ENCODE measurements at regions not wholly inside any gene's neighbourhood (a gene's known extent, or its start where the extent isn't known, plus 50 kb on each side); places are given as distances from the start of the nearest gene placed in this dataset.

GRCh38 chr13:73224703-73225102 is 165.9 kb downstream of the KLF5 start:
- Histone ChIP-seq H3K27ac (no peak overlapping the region), H3K4me1 (replicated peaks in 1 of 2) (peaks cover 0 to 4% of the 10 kb centered on the region in 2 donors), H3K4me3 (no peak overlapping the region)
- in situ Hi-C loops (cut with MboI; ENCODE audit: low pct_unique_long_range_greater_than_20kb in 2 of 9, low sequenced_read_pairs in 9 of 9, unreplicated experiment in 9 of 9) = no loop called here
- 0 to 63% (median 0%) methylated on average over 1 of the region's 1 CpG; no CpG with 5 or more reads in 3 of the 10 experiments for whole genome bisulfite sequencing, 10 experiments
- ATAC-seq (replicated peaks in 6 of 8) = no peak

- Histone ChIP-seq H3K4me1 (replicated peaks in 1 of 2) (peaks cover 0 to 4% of the 10 kb centered on the region in 2 donors), H3K27ac (no peak overlapping the region), H3K4me3 (no peak overlapping the region)
- ATAC-seq (replicated peaks in 6 of 8) = no peak
- in situ Hi-C loops (cut with MboI; ENCODE audit: low pct_unique_long_range_greater_than_20kb in 2 of 9, low sequenced_read_pairs in 9 of 9, unreplicated experiment in 9 of 9) = no loop called here
- 43 to 100% (median 72%) methylated on average over 1 to 3 of the region's 5 CpGs for WGBS, 10 experiments
These were observed 164.6 kb downstream of the KLF5 start for GRCh38 chr13:73223372-73223781.

- no peak overlapping the region for H3K4me3 ChIP-seq
- WGBS, 10 experiments = 29 to 100% (median 92%) methylated on average over 1 to 5 of the region's 6 CpGs; no CpG with 5 or more reads in 4 of the 10 experiments
- in situ Hi-C loops (cut with MboI; ENCODE audit: low pct_unique_long_range_greater_than_20kb in 2 of 9, low sequenced_read_pairs in 9 of 9, unreplicated experiment in 9 of 9) = no loop called here
- no peak for ATAC-seq (replicated peaks in 6 of 8)
- peaks cover 0 to 4% of the 10 kb centered on the region in 2 donors for H3K4me1 ChIP-seq (replicated peaks in 1 of 2)
- no peak overlapping the region for H3K27ac ChIP-seq
These were observed 164.0 kb downstream of the KLF5 start for GRCh38 chr13:73222627-73223305.

- peaks cover 0 to 4% of the 10 kb centered on the region in 2 donors for H3K4me1 ChIP-seq (replicated peaks in 1 of 2)
- no peak overlapping the region for H3K4me3 ChIP-seq
- H3K27ac ChIP-seq = peak overlapping the region in 1 of 2 donors; percentile 25
- ATAC-seq (replicated peaks in 6 of 8) = peak in 5 of 8 experiments; percentile 85 to 95 (median 91)
- WGBS, 10 experiments = 0 to 100% (median 64%) methylated on average over 1 to 7 of the region's 8 CpGs; no CpG with 5 or more reads in 1 of the 10 experiments
- in situ Hi-C loops (cut with MboI; ENCODE audit: low pct_unique_long_range_greater_than_20kb in 2 of 9, low sequenced_read_pairs in 9 of 9, unreplicated experiment in 9 of 9) = no loop called here
These were observed 162.3 kb downstream of the KLF5 start for GRCh38 chr13:73220966-73221720.

- WGBS, 10 experiments = 40 to 100% (median 65%) methylated on average over 1 of the region's 1 CpG; no CpG with 5 or more reads in 4 of the 10 experiments
- no peak for ATAC-seq (replicated peaks in 6 of 8)
- no peak overlapping the region for H3K27ac ChIP-seq
- in situ Hi-C loops (cut with MboI; ENCODE audit: low pct_unique_long_range_greater_than_20kb in 2 of 9, low sequenced_read_pairs in 9 of 9, unreplicated experiment in 9 of 9) = no loop called here
- no peak overlapping the region for H3K4me3 ChIP-seq
- H3K4me1 ChIP-seq (replicated peaks in 1 of 2) = peaks cover 0 to 4% of the 10 kb centered on the region in 2 donors
These were observed 159.4 kb downstream of the KLF5 start for GRCh38 chr13:73218181-73218580.

- WGBS, 10 experiments = 28 to 92% (median 77%) methylated on average over 1 to 5 of the region's 5 CpGs
- in situ Hi-C loops (cut with MboI; ENCODE audit: low pct_unique_long_range_greater_than_20kb in 2 of 9, low sequenced_read_pairs in 9 of 9, unreplicated experiment in 9 of 9) = no loop called here
- no peak for ATAC-seq (replicated peaks in 6 of 8)
- Histone ChIP-seq H3K4me3 (no peak overlapping the region), H3K4me1 (replicated peaks in 1 of 2) (peaks cover 0 to 4% of the 10 kb centered on the region in 2 donors), H3K27ac (no peak overlapping the region)
These were observed 157.6 kb downstream of the KLF5 start for GRCh38 chr13:73216381-73216831.

GRCh38 chr13:73215823-73216222 is 157.0 kb downstream of the KLF5 start:
- H3K4me3 ChIP-seq = no peak overlapping the region
- no peak for ATAC-seq (replicated peaks in 6 of 8)
- WGBS, 10 experiments = 7 to 100% (median 88%) methylated on average over 2 to 6 of the region's 6 CpGs; no CpG with 5 or more reads in 2 of the 10 experiments
- no peak overlapping the region for H3K27ac ChIP-seq
- no peaks in the 10 kb centered on the region for H3K4me1 ChIP-seq (replicated peaks in 1 of 2)
- in situ Hi-C loops (cut with MboI; ENCODE audit: low pct_unique_long_range_greater_than_20kb in 2 of 9, low sequenced_read_pairs in 9 of 9, unreplicated experiment in 9 of 9) = no loop called here

GRCh38 chr13:73212482-73212881 is 153.7 kb downstream of the KLF5 start:
- no peak overlapping the region for H3K4me3 ChIP-seq
- ATAC-seq (replicated peaks in 6 of 8) = no peak
- no peaks in the 10 kb centered on the region for H3K4me1 ChIP-seq (replicated peaks in 1 of 2)
- in situ Hi-C loops (cut with MboI; ENCODE audit: low pct_unique_long_range_greater_than_20kb in 2 of 9, low sequenced_read_pairs in 9 of 9, unreplicated experiment in 9 of 9) = no loop called here
- H3K27ac ChIP-seq = no peak overlapping the region
- 39 to 100% (median 83%) methylated on average over 1 to 3 of the region's 3 CpGs; no CpG with 5 or more reads in 1 of the 10 experiments for WGBS, 10 experiments

GRCh38 chr13:73210218-73210883 is 151.5 kb downstream of the KLF5 start:
- Histone ChIP-seq H3K27ac (no peak overlapping the region), H3K4me3 (no peak overlapping the region), H3K4me1 (replicated peaks in 1 of 2) (no peaks in the 10 kb centered on the region)
- ATAC-seq (replicated peaks in 6 of 8) = no peak
- WGBS, 10 experiments = 0 to 77% (median 53%) methylated on average over 1 to 5 of the region's 6 CpGs; no CpG with 5 or more reads in 1 of the 10 experiments
- in situ Hi-C loops (cut with MboI; ENCODE audit: low pct_unique_long_range_greater_than_20kb in 2 of 9, low sequenced_read_pairs in 9 of 9, unreplicated experiment in 9 of 9) = no loop called here

- Histone ChIP-seq H3K4me1 (replicated peaks in 1 of 2) (peaks cover 0 to 9% of the 10 kb centered on the region in 2 donors), H3K27ac (no peak overlapping the region), H3K4me3 (no peak overlapping the region)
- ATAC-seq (replicated peaks in 6 of 8) = peak in 2 of 8 experiments; percentile 19 to 63
- in situ Hi-C loops (cut with MboI; ENCODE audit: low pct_unique_long_range_greater_than_20kb in 2 of 9, low sequenced_read_pairs in 9 of 9, unreplicated experiment in 9 of 9) = no loop called here
- 9 to 80% (median 63%) methylated on average over 2 to 5 of the region's 5 CpGs for WGBS, 10 experiments
These were observed 146.1 kb downstream of the KLF5 start for GRCh38 chr13:73204952-73205351.

GRCh38 chr13:73201626-73202025 is 142.8 kb downstream of the KLF5 start:
- 20 to 100% (median 67%) methylated on average over 1 to 2 of the region's 2 CpGs; no CpG with 5 or more reads in 1 of the 10 experiments for WGBS, 10 experiments
- in situ Hi-C loops (cut with MboI; ENCODE audit: low pct_unique_long_range_greater_than_20kb in 2 of 9, low sequenced_read_pairs in 9 of 9, unreplicated experiment in 9 of 9) = no loop called here
- Histone ChIP-seq H3K4me3 (no peak overlapping the region), H3K27ac (peak overlapping the region in 1 of 2 donors; percentile 19), H3K4me1 (replicated peaks in 1 of 2) (peaks cover 0 to 9% of the 10 kb centered on the region in 2 donors)
- peak in 1 of 8 experiments; percentile 36 for ATAC-seq (replicated peaks in 6 of 8)

- WGBS, 10 experiments = 10 to 100% (median 71%) methylated on average over 1 to 4 of the region's 4 CpGs
- in situ Hi-C loops (cut with MboI; ENCODE audit: low pct_unique_long_range_greater_than_20kb in 2 of 9, low sequenced_read_pairs in 9 of 9, unreplicated experiment in 9 of 9) = no loop called here
These were observed 140.2 kb downstream of the KLF5 start for GRCh38 chr13:73198991-73199411.

GRCh38 chr13:73195091-73195490 is 136.3 kb downstream of the KLF5 start:
- H3K4me1 ChIP-seq (replicated peaks in 1 of 2) = no peaks in the 10 kb centered on the region
- H3K4me3 ChIP-seq = no peak overlapping the region
- peak in 1 of 8 experiments; percentile 25 for ATAC-seq (replicated peaks in 6 of 8)
- no peak overlapping the region for H3K27ac ChIP-seq
- in situ Hi-C loops (cut with MboI; ENCODE audit: low pct_unique_long_range_greater_than_20kb in 2 of 9, low sequenced_read_pairs in 9 of 9, unreplicated experiment in 9 of 9) = no loop called here

More at GRCh38 chr13:73198991-73199411, 140.2 kb downstream of the KLF5 start:
- Histone ChIP-seq H3K27ac (no peak overlapping the region), H3K4me1 (replicated peaks in 1 of 2) (peaks cover 0 to 6% of the 10 kb centered on the region in 2 donors), H3K4me3 (no peak overlapping the region)
- peak in 5 of 8 experiments; percentile 25 to 92 (median 80) for ATAC-seq (replicated peaks in 6 of 8)
